ENCODE measurements at regions not wholly inside any gene's neighbourhood (a gene's known extent, or its start where the extent isn't known, plus 50 kb on each side); places are given as distances from the start of the nearest gene placed in this dataset.
"Not testable (repeated sequence)": the region's sequence is repeated elsewhere in the genome, so short reads cannot be mapped to it uniquely, and the experiment has no call there.

GRCh38 chr4:1572964-1573720 lies 111.0 kb downstream of the FAM53A start:
- DNase-seq (ENCODE audit: low spot score): no peak

- no peak for DNase-seq (ENCODE audit: low spot score)
Measured at GRCh38 chr4:1572521-1572920, 111.6 kb downstream of the FAM53A start.

GRCh38 chr4:1572010-1572385 lies 112.1 kb downstream of the FAM53A start:
- DNase-seq (ENCODE audit: low spot score): no peak

- no peak for DNase-seq (ENCODE audit: low spot score)
Measured at GRCh38 chr4:1571165-1572009, 112.7 kb downstream of the FAM53A start.

- no peak for DNase-seq (ENCODE audit: low spot score)
Measured at GRCh38 chr4:1570291-1571164, 113.6 kb downstream of the FAM53A start.

- no peak for DNase-seq (ENCODE audit: low spot score)
Measured at GRCh38 chr4:1569461-1570151, 114.5 kb downstream of the FAM53A start.

- DNase-seq (ENCODE audit: low spot score): no peak
Measured at GRCh38 chr4:1568855-1569460, 115.2 kb downstream of the FAM53A start.

- DNase-seq (ENCODE audit: low spot score): no peak
Measured at GRCh38 chr4:1567808-1568581, 116.1 kb downstream of the FAM53A start.

- DNase-seq (ENCODE audit: low spot score): no peak
Measured at GRCh38 chr4:1567519-1567807, 116.7 kb downstream of the FAM53A start.

GRCh38 chr4:1566838-1567518 lies 117.1 kb downstream of the FAM53A start:
- no peak for DNase-seq (ENCODE audit: low spot score)

GRCh38 chr4:1566301-1566837 lies 117.7 kb downstream of the FAM53A start:
- DNase-seq (ENCODE audit: low spot score): not testable (repeated sequence)

GRCh38 chr4:1565598-1566295 lies 118.4 kb downstream of the FAM53A start:
- no peak for DNase-seq (ENCODE audit: low spot score)

GRCh38 chr4:1564535-1565375 lies 119.4 kb downstream of the FAM53A start:
- DNase-seq (ENCODE audit: low spot score): no peak

- no peak for DNase-seq (ENCODE audit: low spot score)
Measured at GRCh38 chr4:1563768-1564485, 120.2 kb downstream of the FAM53A start.

- DNase-seq (ENCODE audit: low spot score): no peak
Measured at GRCh38 chr4:1563241-1563640, 120.9 kb downstream of the FAM53A start.

- DNase-seq (ENCODE audit: low spot score): no peak
Measured at GRCh38 chr4:1562771-1563170, 121.3 kb downstream of the FAM53A start.

- no peak for DNase-seq (ENCODE audit: low spot score)
Measured at GRCh38 chr4:1562371-1562770, 121.7 kb downstream of the FAM53A start.

All from CD4-positive, alpha-beta T cell treated with Interleukin-15 for 4 hours (primary cell).